Kidney capillary endothelial cell (primary cell): ENCODE measurements at regions not wholly inside any gene's neighbourhood (a gene's known extent, or its start where the extent isn't known, plus 50 kb on each side); places are given as distances from the start of the nearest gene placed in this dataset.
A peak's percentile ranks its signal among the peaks of the same experiment; 100 is the strongest.
"Not testable (repeated sequence)": the region's sequence is repeated elsewhere in the genome, so short reads cannot be mapped to it uniquely, and the experiment has no call there.

Experiments
- DNase-seq: peaks from one replicate; pipeline ENCODE4 v3.0.0-alpha.2; 2018; ENCODE audit warnings: low spot score

- DNase-seq: no peak
Observed at GRCh38 chr1:21385022-21385421, 54.9 kb upstream of the NBPF3 start.

DNA sequence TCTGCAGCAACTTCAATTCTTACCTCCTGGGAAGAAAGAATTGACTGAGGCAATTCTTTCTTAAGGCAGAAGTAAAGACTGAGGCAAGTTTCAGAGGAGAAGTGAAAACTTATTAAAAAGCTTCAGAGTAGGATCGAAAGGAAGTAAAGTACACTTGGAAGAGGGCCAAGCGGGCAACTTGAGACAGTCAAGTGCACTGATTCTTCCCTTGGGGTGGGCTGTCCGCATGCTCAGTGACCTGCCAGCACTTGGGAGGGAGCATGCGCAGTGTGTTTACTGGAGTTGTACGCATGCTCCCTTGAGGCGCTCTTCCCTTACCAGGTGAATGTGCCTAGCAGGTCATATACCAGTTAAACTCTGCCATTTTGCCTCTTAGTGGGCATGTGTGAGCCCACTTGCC, 55.3 kb upstream of the NBPF3 start:
- DNase-seq: no peak

DNA sequence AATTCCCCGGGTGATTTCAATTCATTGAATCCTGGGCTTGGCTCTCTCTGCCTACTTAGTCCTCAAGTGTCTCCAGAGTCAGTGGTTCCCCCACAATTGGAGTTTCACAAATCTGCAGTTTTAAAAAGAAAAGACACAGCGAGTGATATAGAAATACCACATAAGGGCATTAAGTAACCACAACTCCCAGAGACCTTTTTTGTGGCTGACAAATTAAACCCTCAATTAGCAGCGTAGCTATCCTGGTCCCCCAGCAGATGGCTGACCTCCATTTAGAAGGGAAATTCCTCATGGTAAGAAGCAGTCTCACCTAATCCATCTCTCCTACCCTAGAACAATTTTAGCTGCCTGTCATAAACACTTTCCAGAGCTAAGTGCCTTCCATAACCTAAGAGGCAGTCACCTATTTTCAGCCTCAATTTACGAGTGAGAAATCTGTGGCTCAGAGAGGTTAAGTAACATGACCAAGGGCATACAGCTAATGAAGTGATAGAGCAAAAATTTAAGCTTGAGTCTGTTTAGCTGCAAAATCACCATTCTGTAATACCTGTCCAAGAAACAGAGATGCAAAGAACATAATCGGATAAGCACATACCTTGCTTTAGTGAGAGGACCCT, 56.0 kb upstream of the NBPF3 start:
- DNase-seq: no peak

- DNase-seq: no peak
Observed at GRCh38 chr1:21381354-21381753, 58.6 kb upstream of the NBPF3 start.

- DNase-seq: not testable (repeated sequence)
Observed at GRCh38 chr1:21380147-21380546, 59.8 kb upstream of the NBPF3 start.

DNA sequence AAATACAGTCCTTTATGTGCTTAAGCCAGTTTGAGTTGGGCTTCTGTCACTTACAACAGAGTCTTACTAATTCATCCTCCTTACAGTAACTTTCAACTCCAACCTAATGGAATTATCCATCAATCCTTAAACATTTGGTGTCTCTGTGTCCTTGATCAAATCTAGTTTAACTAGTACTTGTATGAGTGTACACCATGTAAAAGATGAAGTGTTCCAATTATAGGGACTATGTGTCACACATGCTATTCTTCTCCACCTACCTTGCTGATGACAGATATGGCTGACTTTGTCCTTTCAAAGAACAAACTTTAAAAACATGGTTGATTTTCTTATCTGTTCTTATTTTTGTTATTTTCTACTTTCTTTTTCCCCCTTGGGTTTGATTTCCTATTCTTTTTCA, 60.4 kb upstream of the NBPF3 start:
- no peak for DNase-seq

DNA sequence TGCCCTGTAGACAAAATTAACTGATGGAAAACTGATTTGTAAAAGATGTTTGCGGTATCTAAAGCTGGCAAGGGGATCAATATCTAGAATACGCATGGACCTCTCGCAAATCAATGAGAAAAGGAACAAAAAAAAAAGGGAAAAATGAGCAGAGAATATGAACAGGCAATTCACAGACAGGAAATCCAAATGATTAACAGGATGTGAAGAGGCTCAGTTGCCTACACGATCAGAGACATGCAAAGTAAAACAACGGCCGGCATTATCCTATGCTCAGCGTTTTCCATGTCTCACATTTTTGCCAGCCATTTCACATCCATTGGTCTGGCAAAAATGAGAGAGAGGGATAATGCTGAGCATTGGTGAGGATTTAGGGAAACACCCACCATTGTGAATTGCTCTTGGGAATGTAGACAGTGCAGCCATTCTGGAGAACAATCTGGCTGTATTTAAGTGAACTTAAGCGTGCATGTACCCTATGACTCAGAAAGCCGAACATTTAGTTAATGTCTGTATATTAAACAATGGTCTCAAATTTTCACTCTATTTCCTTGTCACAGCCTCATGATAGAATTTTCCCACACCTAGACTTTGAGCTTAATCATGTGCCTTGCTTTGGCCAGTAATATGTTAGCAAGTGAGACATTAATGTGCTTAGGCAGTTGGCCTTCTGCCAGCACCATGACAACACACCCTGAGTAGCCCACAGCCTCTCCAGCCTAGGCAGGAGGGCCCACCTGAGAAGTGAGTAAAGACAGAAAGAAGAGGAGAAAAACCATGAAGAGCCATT, 61.0 kb upstream of the NBPF3 start:
- no peak for DNase-seq

- DNase-seq: no peak
Observed at GRCh38 chr1:21372383-21372782, 67.6 kb upstream of the NBPF3 start.

- DNase-seq: no peak
Observed at GRCh38 chr1:21369905-21370304, 70.0 kb upstream of the NBPF3 start.

DNA sequence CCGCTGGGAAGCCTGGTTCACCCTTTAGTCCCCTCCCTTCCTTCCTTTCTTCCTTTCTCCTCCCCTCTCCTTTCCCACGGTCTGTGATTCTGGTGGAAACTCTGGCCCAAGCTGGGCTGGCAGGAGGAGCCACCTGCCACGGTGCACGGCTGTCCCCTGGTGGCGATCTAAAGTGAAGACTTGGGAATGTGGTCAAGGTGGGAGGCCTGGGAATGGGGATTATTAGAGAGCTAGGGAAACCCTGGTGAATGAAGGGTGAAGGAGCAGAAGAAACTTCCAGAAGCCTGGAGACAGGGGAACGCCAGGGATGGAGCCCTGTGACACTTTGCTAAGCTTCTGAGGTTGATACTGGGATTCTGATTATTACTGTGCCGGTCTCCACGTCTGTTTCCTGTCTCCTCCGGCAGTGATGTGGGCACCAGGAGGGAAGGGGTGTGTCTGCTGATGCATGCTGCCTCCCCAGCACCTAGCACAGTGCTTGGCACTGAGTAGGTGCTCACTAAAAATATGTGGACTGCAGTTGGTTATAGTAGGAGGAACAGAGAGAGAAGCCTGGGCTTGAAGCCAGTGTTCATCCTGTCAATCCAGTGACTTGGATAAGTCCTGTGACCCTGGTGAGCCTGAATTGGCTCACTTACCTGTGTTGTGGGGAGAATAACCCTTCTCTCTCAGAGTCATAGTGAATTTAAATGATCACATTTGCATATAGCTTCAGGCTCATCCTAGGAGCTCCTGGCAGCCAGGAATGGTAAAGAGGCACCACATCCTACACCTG, 71.2 kb upstream of the NBPF3 start:
- peak; percentile 67 for DNase-seq

- DNase-seq: not testable (repeated sequence)
Observed at GRCh38 chr1:21367973-21368514, 71.9 kb upstream of the NBPF3 start.

GRCh38 chr1:21366288-21366687, 73.6 kb upstream of the NBPF3 start:
- DNase-seq: no peak

- no peak for DNase-seq
Observed at GRCh38 chr1:21365036-21365435, 74.8 kb upstream of the ECE1 start.

GRCh38 chr1:21362096-21362495, 71.8 kb upstream of the ECE1 start:
- DNase-seq: no peak

- DNase-seq: no peak
Observed at GRCh38 chr1:21361506-21361905, 71.2 kb upstream of the ECE1 start.

DNA sequence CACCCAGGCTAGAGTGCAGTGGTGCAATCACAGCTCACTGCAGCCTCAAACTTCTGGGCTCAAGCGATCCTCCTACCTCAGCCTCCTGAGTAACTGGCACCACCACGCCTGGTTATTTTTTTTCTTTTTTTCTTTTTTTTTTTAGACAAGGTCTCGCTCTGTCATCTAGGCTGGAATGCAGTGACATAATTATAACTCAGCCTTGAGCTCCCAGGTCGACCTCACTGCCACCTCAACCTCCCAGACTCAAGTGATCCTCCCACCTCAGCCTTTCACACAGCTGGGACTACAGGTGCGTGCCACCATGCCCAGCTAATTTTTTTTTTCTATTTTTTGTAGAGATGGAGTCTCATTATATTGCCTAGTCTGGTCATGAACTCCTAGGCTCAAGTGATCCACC, 66.9 kb upstream of the ECE1 start:
- no peak for DNase-seq

- DNase-seq: no peak
Observed at GRCh38 chr1:21355956-21356355, 65.7 kb upstream of the ECE1 start.

GRCh38 chr1:21352586-21352985, 62.3 kb upstream of the ECE1 start:
- no peak for DNase-seq

GRCh38 chr1:21351901-21352300, 61.6 kb upstream of the ECE1 start:
- DNase-seq: no peak

DNA sequence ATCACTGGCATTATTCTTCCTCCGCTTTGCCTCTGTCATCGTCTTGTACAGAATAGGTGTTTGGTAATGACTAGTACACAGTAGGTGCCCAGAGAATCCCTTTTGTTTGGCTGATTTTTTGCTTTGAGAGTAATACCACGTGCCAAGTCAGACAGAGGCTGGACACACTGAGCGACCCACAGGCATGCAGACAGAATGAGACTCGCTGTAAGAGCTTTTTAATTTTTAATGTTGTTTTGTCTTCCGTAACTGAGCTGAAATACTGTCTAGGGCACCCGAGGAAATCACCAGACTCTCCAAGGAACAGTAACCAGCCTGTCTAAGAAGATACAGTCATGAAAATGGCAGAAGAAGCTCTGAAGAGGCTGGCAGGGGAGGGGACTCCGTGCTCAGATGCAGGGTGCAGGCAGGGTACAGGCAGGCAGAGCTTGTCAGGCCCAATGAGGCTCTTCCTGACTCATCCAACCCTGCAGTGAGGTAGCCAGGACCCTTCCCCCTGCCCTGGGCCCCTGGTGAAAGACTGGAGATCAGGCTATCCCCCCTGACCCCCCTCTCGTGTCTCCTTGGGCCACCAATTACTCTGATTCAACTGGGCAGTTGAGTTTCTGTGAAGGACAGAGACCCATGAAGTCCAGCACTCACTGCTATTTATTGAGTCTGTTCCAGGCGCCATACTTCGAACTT, 60.1 kb upstream of the ECE1 start:
- DNase-seq: no peak

DNA sequence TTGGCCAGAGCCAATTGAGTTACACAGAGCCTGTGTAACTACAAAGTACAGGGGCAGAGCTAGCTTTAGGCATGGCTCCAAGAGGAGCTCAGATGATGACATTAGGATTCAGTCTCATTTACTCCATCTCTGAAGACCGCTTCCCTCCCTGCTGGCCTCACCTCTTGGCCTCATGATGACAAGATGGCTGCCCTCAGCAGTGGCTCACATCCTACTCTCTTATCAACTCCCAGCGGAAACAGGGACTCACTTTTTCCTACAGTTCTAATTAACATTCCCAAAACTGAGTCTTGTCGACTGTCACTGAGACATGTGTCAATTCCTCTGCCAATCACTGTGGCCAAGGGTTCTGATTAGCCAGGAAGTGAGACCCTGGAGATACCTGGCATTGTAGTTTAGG, 59.4 kb upstream of the ECE1 start:
- DNase-seq: no peak

- no peak for DNase-seq
Observed at GRCh38 chr1:21347072-21347581, 56.9 kb upstream of the ECE1 start.
